SU-DHL-6 (cell line): ENCODE measurements at regions not wholly inside any gene's neighbourhood (a gene's known extent, or its start where the extent isn't known, plus 50 kb on each side); places are given as distances from the start of the nearest gene placed in this dataset.

Experiments used
- EZH2phosphoT487 ChIP-seq: fragments of 200-600 bp; sonication (generic), shearing (Covaris generic); conservative IDR thresholded peaks from 2 replicates; pipeline ENCODE4 v1.6.1; 2018; ENCODE audit warnings: mild to moderate bottlenecking, antibody characterized with exemption, low read length, moderate library complexity, mixed read lengths
- TF ChIP-seq, protein P1 (sequence below): fragments of 200-600 bp; sonication (generic); IDR thresholded peaks from one replicate; pipeline ENCODE4 v1.5.1; 2017; ENCODE audit warnings: antibody characterized with exemption, mild to moderate bottlenecking, low read length, moderate library complexity; ENCODE audit not compliant: insufficient read depth, poor library complexity, severe bottlenecking

GRCh38 chr13:53240401-53241025, 211.9 kb downstream of the OLFM4 start:
- TF ChIP-seq, protein P1, sequence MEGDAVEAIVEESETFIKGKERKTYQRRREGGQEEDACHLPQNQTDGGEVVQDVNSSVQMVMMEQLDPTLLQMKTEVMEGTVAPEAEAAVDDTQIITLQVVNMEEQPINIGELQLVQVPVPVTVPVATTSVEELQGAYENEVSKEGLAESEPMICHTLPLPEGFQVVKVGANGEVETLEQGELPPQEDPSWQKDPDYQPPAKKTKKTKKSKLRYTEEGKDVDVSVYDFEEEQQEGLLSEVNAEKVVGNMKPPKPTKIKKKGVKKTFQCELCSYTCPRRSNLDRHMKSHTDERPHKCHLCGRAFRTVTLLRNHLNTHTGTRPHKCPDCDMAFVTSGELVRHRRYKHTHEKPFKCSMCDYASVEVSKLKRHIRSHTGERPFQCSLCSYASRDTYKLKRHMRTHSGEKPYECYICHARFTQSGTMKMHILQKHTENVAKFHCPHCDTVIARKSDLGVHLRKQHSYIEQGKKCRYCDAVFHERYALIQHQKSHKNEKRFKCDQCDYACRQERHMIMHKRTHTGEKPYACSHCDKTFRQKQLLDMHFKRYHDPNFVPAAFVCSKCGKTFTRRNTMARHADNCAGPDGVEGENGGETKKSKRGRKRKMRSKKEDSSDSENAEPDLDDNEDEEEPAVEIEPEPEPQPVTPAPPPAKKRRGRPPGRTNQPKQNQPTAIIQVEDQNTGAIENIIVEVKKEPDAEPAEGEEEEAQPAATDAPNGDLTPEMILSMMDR = no peak
- no peak for TF ChIP-seq EZH2phosphoT487
